Tibial nerve (tissue), 4 donors: ENCODE measurements at regions not wholly inside any gene's neighbourhood (a gene's known extent, or its start where the extent isn't known, plus 50 kb on each side); places are given as distances from the start of the nearest gene placed in this dataset.

Source experiments
- DNase-seq, 2 donors: peaks; one replicate each; pipeline ENCODE4 v3.0.0-alpha.2; 2019; ENCODE audit warnings: low spot score in 2 of 2
- H3K27ac ChIP-seq, 4 donors: fragments of 200-600 bp; sonication (generic) in 3 of 4; one replicate each; pipeline ENCODE4 v1.5.1; 2017 to 2019; ENCODE audit warnings: mild to moderate bottlenecking in 1 of 4
- H3K27me3 ChIP-seq, 2 donors: fragments of 200-600 bp; sonication (generic) in 1 of 2; one replicate each; pipeline versions ENCODE4 v1.5.1 to v1.6.0; 2017 to 2019
- H3K36me3 ChIP-seq, 3 donors: fragments of 200-600 bp; sonication (generic); one replicate each; pipeline ENCODE4 v1.5.1; 2018 to 2019
- H3K4me1 ChIP-seq, 4 donors: fragments of 200-600 bp; sonication (generic) in 3 of 4; one replicate each; pipeline ENCODE4 v1.5.1; 2017 to 2019
- H3K4me3 ChIP-seq, 4 donors: fragments of 200-600 bp; sonication (generic) in 3 of 4; one replicate each; pipeline ENCODE4 v1.5.1; 2017 to 2019; ENCODE audit warnings: mild to moderate bottlenecking in 1 of 4, moderate library complexity in 1 of 4
- H3K9me3 ChIP-seq, 4 donors: fragments of 200-600 bp; sonication (generic) in 3 of 4; one replicate each; pipeline ENCODE4 v1.5.1; 2017 to 2019
- CTCF ChIP-seq, 5 experiments: fragments of 200-600 bp in 3 of 5; fragments of 450-650 bp in 2 of 5; sonication (generic) in 3 of 5; IDR thresholded peaks; one replicate each; pipeline ENCODE4 v1.5.1; 2016 to 2019; ENCODE audit warnings: antibody characterized with exemption in 5 of 5, mild to moderate bottlenecking in 3 of 5, moderate library complexity in 2 of 5
- EP300 ChIP-seq, 2 donors: sonication (generic); formaldehyde crosslinking; IDR thresholded peaks; one replicate each; pipeline ENCODE4 v1.6.1; 2017; ENCODE audit warnings: antibody characterized with exemption in 2 of 2, mild to moderate bottlenecking in 1 of 2
- POLR2A ChIP-seq, 2 donors: fragments of 450-650 bp; IDR thresholded peaks; one replicate each; pipeline ENCODE4 v1.6.1; 2017; ENCODE audit warnings: antibody characterized with exemption in 2 of 2, mild to moderate bottlenecking in 2 of 2, moderate library complexity in 2 of 2
- WGBS, 2 donors: methylation state at CpG; one replicate each; pipeline ENCODE4 v1.1.5; 2018; 5-methylcytosine and 5-hydroxymethylcytosine counted together

GRCh38 chr14:101060171-101060601 is 156.7 kb upstream of the RTL1 start:
- DNase-seq: no peak
- Histone ChIP-seq H3K9me3 (peaks cover 0 to 5% (median 0%) of the 10 kb centered on the region in 4 donors), H3K4me3 (no peak overlapping the region), H3K36me3 (peaks cover 0 to 8% (median 0%) of the 10 kb centered on the region in 3 donors), H3K27me3 (no peaks in the 10 kb centered on the region), H3K27ac (no peak overlapping the region), H3K4me1 (peaks cover 0 to 18% (median 0%) of the 10 kb centered on the region in 4 donors)
- TF ChIP-seq CTCF (IDR thresholded peaks at IDR 0.05) (no peak), POLR2A (IDR thresholded peaks at IDR 0.05) (no peak), EP300 (IDR thresholded peaks at IDR 0.05) (no peak)
- 92 to 96% methylated on average over 19 of the region's 19 CpGs for WGBS, 2 donors

GRCh38 chr14:101061411-101062064 is 158.0 kb upstream of the RTL1 start:
- H3K9me3 ChIP-seq: peaks cover 0 to 5% (median 0%) of the 10 kb centered on the region in 4 donors
- no peak overlapping the region for H3K4me3 ChIP-seq
- H3K4me1 ChIP-seq: peaks cover 0 to 18% (median 0%) of the 10 kb centered on the region in 4 donors
- H3K36me3 ChIP-seq: peaks cover 0 to 4% (median 0%) of the 10 kb centered on the region in 3 donors
- 63 to 68% methylated on average over 18 of the region's 18 CpGs for WGBS, 2 donors
- H3K27ac ChIP-seq: peak overlapping the region in 1 of 4 donors; percentile 50
- DNase-seq: no peak
- TF ChIP-seq POLR2A (IDR thresholded peaks at IDR 0.05) (no peak), EP300 (IDR thresholded peaks at IDR 0.05) (no peak), CTCF (IDR thresholded peaks at IDR 0.05) (no peak)
- no peaks in the 10 kb centered on the region for H3K27me3 ChIP-seq

GRCh38 chr14:101062065-101062450 is 158.5 kb upstream of the RTL1 start:
- peak; percentile 16 to 35 for DNase-seq
- Histone ChIP-seq H3K9me3 (peaks cover 0 to 5% (median 0%) of the 10 kb centered on the region in 4 donors), H3K4me1 (peaks cover 0 to 18% (median 0%) of the 10 kb centered on the region in 4 donors), H3K36me3 (peaks cover 0 to 1% (median 0%) of the 10 kb centered on the region in 3 donors), H3K4me3 (no peak overlapping the region), H3K27me3 (no peaks in the 10 kb centered on the region), H3K27ac (peak overlapping the region in 1 of 4 donors; percentile 50)
- TF ChIP-seq CTCF (IDR thresholded peaks at IDR 0.05): no peak
- no peak for TF ChIP-seq POLR2A (IDR thresholded peaks at IDR 0.05)
- TF ChIP-seq EP300 (IDR thresholded peaks at IDR 0.05): no peak
- 40 to 57% methylated on average over 19 of the region's 19 CpGs for WGBS, 2 donors

- no peak overlapping the region for H3K4me3 ChIP-seq
- no peak for DNase-seq
- H3K9me3 ChIP-seq: peaks cover 0 to 2% (median 0%) of the 10 kb centered on the region in 4 donors
- TF ChIP-seq EP300 (IDR thresholded peaks at IDR 0.05) (no peak), CTCF (IDR thresholded peaks at IDR 0.05) (no peak), POLR2A (IDR thresholded peaks at IDR 0.05) (no peak)
- no peaks in the 10 kb centered on the region for H3K36me3 ChIP-seq
- WGBS, 2 donors: 39 to 45% methylated on average over 7 of the region's 7 CpGs
- H3K27ac ChIP-seq: peak overlapping the region in 1 of 4 donors; percentile 50
- no peaks in the 10 kb centered on the region for H3K27me3 ChIP-seq
- H3K4me1 ChIP-seq: peaks cover 0 to 18% (median 0%) of the 10 kb centered on the region in 4 donors
Measured at GRCh38 chr14:101062601-101063000, 159.1 kb upstream of the RTL1 start.

- no peak for DNase-seq
- Histone ChIP-seq H3K4me1 (peaks cover 0 to 18% (median 0%) of the 10 kb centered on the region in 4 donors), H3K36me3 (no peaks in the 10 kb centered on the region), H3K4me3 (no peak overlapping the region), H3K27me3 (no peaks in the 10 kb centered on the region), H3K9me3 (no peaks in the 10 kb centered on the region), H3K27ac (no peak overlapping the region)
- TF ChIP-seq EP300 (IDR thresholded peaks at IDR 0.05): no peak
- no peak for TF ChIP-seq POLR2A (IDR thresholded peaks at IDR 0.05)
- TF ChIP-seq CTCF (IDR thresholded peaks at IDR 0.05): no peak
- WGBS, 2 donors: 91 to 93% methylated on average over 11 of the region's 11 CpGs
Measured at GRCh38 chr14:101063121-101063520, 159.6 kb upstream of the RTL1 start.
